ENCODE measurements at regions not wholly inside any gene's neighbourhood (a gene's known extent, or its start where the extent isn't known, plus 50 kb on each side); places are given as distances from the start of the nearest gene placed in this dataset.

- Mint-ChIP-seq H3K9me3 (ENCODE audit: unreplicated experiment) (peaks cover 2% of the 10 kb centered on the region), H3K27me3 (ENCODE audit: low read depth, unreplicated experiment) (no peaks in the 10 kb centered on the region), H3K4me3 (ENCODE audit: unreplicated experiment) (no peak overlapping the region), H3K4me1 (ENCODE audit: low read depth, unreplicated experiment) (peaks cover 2% of the 10 kb centered on the region), H3K36me3 (ENCODE audit: low read depth, unreplicated experiment) (no peaks in the 10 kb centered on the region), H3K27ac (ENCODE audit: unreplicated experiment) (no peak overlapping the region)
- no peaks in the 10 kb centered on the region for H4K20me1 ChIP-seq (ENCODE audit: insufficient read depth, low read length)
- H2AFZ ChIP-seq (ENCODE audit: low read depth, low read length) = no peak overlapping the region
- no peaks in the 10 kb centered on the region for H3K79me2 ChIP-seq (ENCODE audit: insufficient read depth, low read length)
- TF ChIP-seq CTCF (IDR thresholded peaks at IDR 0.05; ENCODE audit: insufficient read depth, low read depth, low read length) (no peak), EZH2 (IDR thresholded peaks at IDR 0.05; ENCODE audit: insufficient read depth, low read length) (no peak)
- DNase-seq (ENCODE audit: low read depth) (no peak), FAIRE-seq (no peak)
- H3K9me3 ChIP-seq (ENCODE audit: insufficient read depth, low read depth, low read length) = peaks cover 8% of the 10 kb centered on the region
- no peak overlapping the region for H3K27ac ChIP-seq (ENCODE audit: low read depth, low read length)
- H3K9ac ChIP-seq (ENCODE audit: low read length) = no peak overlapping the region
- H3K27me3 ChIP-seq (ENCODE audit: insufficient read depth, low read length) = no peaks in the 10 kb centered on the region
- no peak overlapping the region for H3K4me3 ChIP-seq (ENCODE audit: insufficient read depth, low read depth, low read length)
- H3K36me3 ChIP-seq (ENCODE audit: insufficient read depth, low read length) = no peaks in the 10 kb centered on the region
- no peaks in the 10 kb centered on the region for H3K4me1 ChIP-seq (ENCODE audit: insufficient read depth, low read length)
- H3K4me2 ChIP-seq (ENCODE audit: low read length) = no peak overlapping the region
These were observed 331.3 kb upstream of the CNTNAP5 start for GRCh38 chr2:123693836-123694235.

- Histone ChIP-seq H3K4me1 (ENCODE audit: insufficient read depth, low read length) (no peaks in the 10 kb centered on the region), H3K4me3 (ENCODE audit: insufficient read depth, low read depth, low read length) (no peak overlapping the region), H3K9me3 (ENCODE audit: insufficient read depth, low read depth, low read length) (peaks cover 8% of the 10 kb centered on the region), H4K20me1 (ENCODE audit: insufficient read depth, low read length) (no peaks in the 10 kb centered on the region), H3K4me2 (ENCODE audit: low read length) (no peak overlapping the region), H3K27me3 (ENCODE audit: insufficient read depth, low read length) (no peaks in the 10 kb centered on the region), H2AFZ (ENCODE audit: low read depth, low read length) (no peak overlapping the region), H3K9ac (ENCODE audit: low read length) (no peak overlapping the region), H3K27ac (ENCODE audit: low read depth, low read length) (no peak overlapping the region), H3K36me3 (ENCODE audit: insufficient read depth, low read length) (no peaks in the 10 kb centered on the region), H3K79me2 (ENCODE audit: insufficient read depth, low read length) (no peaks in the 10 kb centered on the region)
- TF ChIP-seq EZH2 (IDR thresholded peaks at IDR 0.05; ENCODE audit: insufficient read depth, low read length) (no peak), CTCF (IDR thresholded peaks at IDR 0.05; ENCODE audit: insufficient read depth, low read depth, low read length) (no peak)
- DNase-seq (ENCODE audit: low read depth) (no peak), FAIRE-seq (no peak)
- Mint-ChIP-seq H3K36me3 (ENCODE audit: low read depth, unreplicated experiment) (no peaks in the 10 kb centered on the region), H3K4me3 (ENCODE audit: unreplicated experiment) (no peak overlapping the region), H3K27ac (ENCODE audit: unreplicated experiment) (no peak overlapping the region), H3K4me1 (ENCODE audit: low read depth, unreplicated experiment) (peaks cover 2% of the 10 kb centered on the region), H3K27me3 (ENCODE audit: low read depth, unreplicated experiment) (no peaks in the 10 kb centered on the region), H3K9me3 (ENCODE audit: unreplicated experiment) (peaks cover 2% of the 10 kb centered on the region)
These were observed 329.7 kb upstream of the CNTNAP5 start for GRCh38 chr2:123695426-123695825.

GRCh38 chr2:123696021-123696420 is 329.1 kb upstream of the CNTNAP5 start:
- Histone ChIP-seq H3K36me3 (ENCODE audit: insufficient read depth, low read length) (no peaks in the 10 kb centered on the region), H3K79me2 (ENCODE audit: insufficient read depth, low read length) (no peaks in the 10 kb centered on the region), H3K4me1 (ENCODE audit: insufficient read depth, low read length) (no peaks in the 10 kb centered on the region), H3K9ac (ENCODE audit: low read length) (no peak overlapping the region), H3K9me3 (ENCODE audit: insufficient read depth, low read depth, low read length) (peaks cover 8% of the 10 kb centered on the region), H3K27me3 (ENCODE audit: insufficient read depth, low read length) (no peaks in the 10 kb centered on the region), H2AFZ (ENCODE audit: low read depth, low read length) (no peak overlapping the region), H4K20me1 (ENCODE audit: insufficient read depth, low read length) (no peaks in the 10 kb centered on the region), H3K4me2 (ENCODE audit: low read length) (no peak overlapping the region), H3K27ac (ENCODE audit: low read depth, low read length) (no peak overlapping the region), H3K4me3 (ENCODE audit: insufficient read depth, low read depth, low read length) (no peak overlapping the region)
- Mint-ChIP-seq H3K9me3 (ENCODE audit: unreplicated experiment) (peaks cover under 1% of the 10 kb centered on the region), H3K27me3 (ENCODE audit: low read depth, unreplicated experiment) (no peaks in the 10 kb centered on the region), H3K4me1 (ENCODE audit: low read depth, unreplicated experiment) (peaks cover 2% of the 10 kb centered on the region), H3K4me3 (ENCODE audit: unreplicated experiment) (no peak overlapping the region), H3K36me3 (ENCODE audit: low read depth, unreplicated experiment) (no peaks in the 10 kb centered on the region), H3K27ac (ENCODE audit: unreplicated experiment) (no peak overlapping the region)
- FAIRE-seq (no peak), DNase-seq (ENCODE audit: low read depth) (no peak)
- TF ChIP-seq CTCF (IDR thresholded peaks at IDR 0.05; ENCODE audit: insufficient read depth, low read depth, low read length) (no peak), EZH2 (IDR thresholded peaks at IDR 0.05; ENCODE audit: insufficient read depth, low read length) (no peak)
